ENCODE measurements at regions not wholly inside any gene's neighbourhood (a gene's known extent, or its start where the extent isn't known, plus 50 kb on each side); places are given as distances from the start of the nearest gene placed in this dataset.
"Not testable (repeated sequence)": the region's sequence is repeated elsewhere in the genome, so short reads cannot be mapped to it uniquely, and the experiment has no call there.

DNA sequence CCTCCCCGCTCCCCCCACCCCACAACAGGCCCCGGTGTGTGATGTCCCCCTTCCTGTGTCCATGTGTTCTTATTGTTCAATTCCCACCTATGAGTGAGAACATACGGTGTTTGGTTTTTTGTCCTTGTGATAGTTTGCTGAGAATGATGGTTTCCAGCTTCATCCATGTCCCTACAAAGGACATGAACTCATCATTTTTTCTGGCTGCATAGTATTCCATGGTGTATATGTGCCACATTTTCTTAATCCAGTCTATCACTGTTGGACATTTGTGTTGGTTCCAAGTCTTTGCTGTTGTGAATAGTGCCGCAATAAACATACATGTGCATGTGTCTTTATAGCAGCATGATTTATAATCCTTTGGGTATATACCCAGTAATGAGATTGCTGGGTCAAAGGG, 104.3 kb downstream of the MTPN start:
- not testable (repeated sequence) for DNase-seq

DNA sequence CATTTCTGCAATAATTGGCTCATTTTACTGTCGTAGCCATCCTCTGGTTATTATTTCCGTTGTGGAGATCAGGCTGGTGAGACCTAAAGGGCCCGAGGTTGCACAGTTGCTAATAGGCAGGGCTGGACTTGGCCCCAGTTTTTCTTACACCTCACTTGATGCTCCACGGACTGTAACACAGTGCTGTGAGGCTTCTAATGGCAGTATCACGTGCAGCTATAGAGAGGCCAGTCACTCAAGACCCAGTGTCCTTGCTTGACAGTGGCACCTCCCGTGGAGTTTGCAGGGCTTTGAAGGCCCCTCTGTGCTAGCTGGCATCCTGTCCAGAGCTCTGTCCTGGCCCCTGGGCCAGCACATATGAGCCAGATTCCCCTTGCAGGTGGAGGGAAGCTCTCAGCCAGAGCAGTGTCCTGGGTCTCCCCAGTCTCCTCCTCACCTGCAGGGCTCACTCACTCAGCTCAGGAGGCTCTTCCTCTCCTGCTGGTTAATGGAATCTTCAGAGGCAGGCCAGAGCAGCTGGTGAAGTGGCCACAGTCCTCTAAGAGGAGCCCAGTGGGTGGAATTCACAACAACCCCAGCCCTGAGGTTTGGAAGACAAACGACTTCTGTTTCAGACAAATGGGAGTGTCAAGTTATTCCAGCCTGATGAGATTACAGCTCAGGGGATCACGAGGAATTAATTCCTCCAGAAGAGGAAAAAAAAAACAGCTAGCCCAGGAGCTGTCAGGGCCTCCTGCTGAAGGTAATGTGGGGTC, 114.2 kb upstream of the FAM180A start:
- DNase-seq: no peak

DNA sequence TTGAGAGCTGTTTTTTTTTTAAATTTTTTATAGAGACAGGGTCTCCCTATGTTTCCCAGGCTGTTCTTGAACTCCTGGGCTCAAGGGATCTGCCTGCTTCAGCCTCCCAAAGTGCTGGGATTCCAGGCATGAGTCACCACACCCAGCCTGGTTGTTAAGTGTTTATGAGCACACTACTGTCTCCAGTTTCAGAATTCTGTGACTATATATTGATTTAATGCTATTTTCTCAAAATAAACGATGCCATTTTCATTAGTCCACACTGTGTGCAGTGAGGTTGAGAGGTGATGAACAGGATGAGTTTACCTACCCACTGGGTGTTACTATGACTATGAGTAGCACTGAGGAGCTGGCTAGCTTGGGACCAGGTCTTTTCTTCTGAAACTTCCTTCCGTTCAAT, 110.9 kb upstream of the FAM180A start:
- no peak for DNase-seq

DNA sequence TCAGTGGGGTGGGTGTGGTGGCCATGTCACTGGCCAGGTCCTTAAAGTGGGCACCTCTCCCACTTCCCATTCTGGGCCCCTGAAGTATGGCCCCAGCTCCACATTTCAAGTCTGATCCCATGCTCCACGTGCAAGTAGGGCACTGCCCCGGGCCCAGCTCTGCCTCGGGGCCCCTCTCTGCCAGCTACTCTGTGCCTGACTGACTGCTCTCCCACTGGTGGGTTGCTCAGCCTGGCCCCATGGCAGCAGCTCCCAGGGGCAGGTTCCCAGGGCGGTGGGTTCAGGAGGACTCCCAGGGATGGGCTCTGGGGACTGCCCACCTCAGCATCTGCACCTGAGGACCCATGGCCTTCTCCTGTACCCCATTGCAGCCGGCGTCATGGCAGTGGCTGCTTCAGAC, 110.2 kb upstream of the FAM180A start:
- no peak for DNase-seq

DNA sequence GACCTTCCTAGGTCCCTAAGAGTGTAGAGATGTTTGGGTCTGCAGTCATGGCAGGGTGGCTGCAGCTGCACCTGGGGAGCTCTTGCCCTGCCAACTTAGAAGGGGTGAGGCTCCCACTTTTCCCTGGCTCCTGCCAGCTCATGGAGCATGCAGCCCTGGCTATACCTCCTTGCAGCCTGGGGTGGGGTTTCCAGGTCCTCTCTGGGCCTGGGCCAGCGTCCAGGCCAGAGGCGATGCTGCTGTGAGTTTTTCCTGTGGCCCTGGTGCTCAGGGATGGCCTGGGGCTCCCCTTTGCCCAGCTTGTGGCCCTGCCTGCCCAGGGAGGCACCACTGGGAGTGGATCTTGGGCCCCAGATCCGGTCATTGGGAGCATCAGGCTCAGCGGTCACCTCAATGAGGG, 109.8 kb upstream of the FAM180A start:
- no peak for DNase-seq

DNA sequence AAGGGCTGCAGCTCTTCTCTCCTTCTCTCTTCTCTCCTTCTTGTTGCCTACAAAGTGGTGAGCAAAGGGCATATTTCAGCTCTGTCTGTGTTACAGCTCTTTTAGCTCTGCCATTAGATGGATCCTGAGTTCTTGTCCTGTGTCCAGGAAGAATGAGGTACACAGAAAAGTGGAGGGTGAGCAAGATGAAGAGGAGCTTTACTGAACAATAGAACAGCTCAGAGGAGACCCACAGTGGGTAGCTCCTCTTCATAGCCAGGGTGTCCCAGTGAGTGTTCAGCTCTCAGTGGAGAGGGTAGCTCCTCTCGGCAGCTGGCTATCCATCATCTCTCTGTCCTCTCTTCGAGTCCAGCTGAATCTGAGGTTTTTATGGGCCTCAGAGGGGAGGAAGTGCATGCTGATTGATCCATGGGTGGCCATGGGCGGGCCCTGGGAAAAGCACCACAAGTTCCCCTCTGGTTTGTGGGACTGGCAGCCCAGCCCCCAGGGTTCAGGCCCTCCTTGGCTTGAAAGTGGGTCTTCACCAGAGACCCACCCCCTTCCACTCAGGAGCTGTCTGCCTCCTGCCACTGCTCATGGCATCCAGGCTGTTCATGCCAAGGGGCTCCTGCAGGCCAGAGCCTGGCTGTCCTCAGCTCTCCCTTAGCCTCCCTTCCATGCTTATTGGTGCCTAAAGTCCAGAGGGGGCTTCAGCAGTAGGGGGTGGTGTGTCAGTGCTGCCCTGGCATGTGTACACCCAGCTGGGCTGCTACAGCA, 109.1 kb upstream of the FAM180A start:
- no peak for DNase-seq

DNA sequence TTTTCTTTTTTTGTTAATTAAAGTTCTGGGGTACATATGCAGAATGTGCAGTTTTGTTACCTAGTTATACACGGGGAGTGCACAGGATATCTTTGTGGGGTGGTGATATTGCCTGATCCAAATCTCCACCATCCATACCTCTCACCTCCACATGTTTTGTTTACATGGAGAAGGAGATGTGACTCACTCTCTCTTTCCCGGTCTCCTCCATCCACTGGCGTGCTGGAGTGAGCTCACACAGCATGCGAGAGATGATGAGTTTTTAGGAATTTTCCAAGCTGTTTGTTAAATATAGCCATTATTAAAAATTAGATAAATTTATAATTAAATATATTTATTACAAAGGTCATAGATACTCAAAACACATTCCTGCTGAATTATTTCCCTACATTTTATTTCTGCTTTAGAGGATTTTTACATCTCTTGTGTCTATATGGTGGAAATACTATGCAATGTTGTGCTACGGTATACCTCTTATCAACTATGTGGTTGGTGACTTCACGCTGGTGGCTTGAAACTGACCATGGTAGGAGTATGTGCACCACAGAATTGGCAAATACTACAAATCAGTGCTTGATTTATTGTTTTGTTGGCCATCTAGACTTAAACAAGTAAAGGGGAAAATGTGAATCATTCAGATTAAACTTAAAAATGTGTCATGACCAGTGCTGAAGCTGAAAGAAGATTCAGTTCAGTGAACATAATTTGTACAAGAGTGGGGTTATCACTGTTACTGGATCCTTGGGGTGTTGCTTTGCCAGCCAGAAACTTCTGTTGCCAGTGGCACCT, 107.9 kb upstream of the FAM180A start:
- DNase-seq: no peak

DNA sequence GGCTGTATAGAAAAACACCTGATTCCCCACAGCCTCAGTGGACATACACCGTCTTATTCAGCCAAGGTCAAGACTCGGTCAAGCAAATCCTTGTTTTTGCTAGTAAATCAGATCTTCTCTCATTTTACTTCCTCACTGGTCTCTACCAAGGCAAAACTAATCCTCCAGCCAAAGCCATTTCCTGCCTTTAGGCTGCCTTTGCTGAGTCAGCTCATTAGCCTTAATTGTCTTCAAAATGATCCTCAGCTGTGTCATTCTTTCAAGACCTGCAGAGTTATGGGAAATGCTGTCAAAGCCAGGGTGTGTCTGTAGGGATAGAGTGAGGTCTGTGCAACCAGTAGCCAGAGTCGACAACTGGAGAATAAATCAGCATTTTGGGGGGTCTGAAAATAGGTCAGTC, 107.2 kb upstream of the FAM180A start:
- DNase-seq: no peak

DNA sequence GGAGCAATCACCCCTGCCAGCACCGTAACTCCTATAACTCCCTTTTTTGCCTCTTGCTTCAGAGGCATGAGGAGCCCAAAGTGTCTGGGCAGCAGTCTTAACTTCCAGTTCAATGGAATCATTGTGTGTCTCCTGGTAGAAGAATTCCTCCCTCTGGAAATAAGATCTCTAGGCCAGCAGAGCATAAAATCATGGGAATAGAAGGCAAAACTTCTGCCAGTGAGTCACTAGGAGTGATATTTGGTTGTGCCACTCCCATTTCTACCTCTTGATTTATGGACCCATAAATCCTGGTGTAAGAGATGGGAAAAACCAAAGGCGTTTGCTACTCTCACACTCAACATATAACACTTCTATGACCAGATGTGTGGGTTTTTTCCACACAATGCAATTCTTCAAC, 104.9 kb upstream of the FAM180A start:
- DNase-seq: no peak

DNA sequence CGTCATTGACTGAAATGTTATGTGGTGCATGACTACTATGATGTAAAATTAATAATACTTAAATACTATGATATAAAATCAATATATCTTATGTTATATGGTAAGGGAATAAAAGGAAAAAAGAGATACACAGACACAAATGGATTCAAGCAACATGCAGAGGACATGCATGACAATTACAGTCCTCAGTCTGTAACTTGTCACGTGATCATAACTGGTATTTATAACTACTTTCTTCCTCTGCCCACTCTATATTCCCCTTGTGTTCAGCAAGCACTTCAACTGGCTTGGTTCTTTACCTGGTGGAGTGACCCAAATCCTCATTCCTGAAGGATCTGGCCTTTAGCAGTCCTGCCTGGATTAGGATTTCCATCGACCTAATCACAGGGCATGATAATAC, 104.4 kb upstream of the FAM180A start:
- DNase-seq: no peak

DNA sequence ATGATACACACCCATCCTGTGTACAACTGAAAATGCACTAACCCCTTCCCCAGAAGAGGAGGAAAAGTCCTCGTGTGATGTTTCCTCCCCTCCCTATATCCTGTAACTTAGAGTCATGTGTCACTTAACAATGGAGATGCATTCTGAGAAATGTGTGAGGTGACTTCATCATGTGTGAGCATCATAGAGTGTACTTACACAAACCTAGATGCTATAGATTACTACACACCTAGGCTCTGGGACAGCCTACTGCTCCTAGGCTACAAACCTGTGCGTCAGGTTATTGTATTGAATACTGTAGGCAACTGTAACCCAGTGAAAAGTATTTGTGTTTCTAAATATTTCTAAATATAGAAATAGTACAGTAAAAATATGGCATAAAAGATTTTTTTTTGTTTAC, 98.6 kb upstream of the FAM180A start:
- DNase-seq: no peak

DNA sequence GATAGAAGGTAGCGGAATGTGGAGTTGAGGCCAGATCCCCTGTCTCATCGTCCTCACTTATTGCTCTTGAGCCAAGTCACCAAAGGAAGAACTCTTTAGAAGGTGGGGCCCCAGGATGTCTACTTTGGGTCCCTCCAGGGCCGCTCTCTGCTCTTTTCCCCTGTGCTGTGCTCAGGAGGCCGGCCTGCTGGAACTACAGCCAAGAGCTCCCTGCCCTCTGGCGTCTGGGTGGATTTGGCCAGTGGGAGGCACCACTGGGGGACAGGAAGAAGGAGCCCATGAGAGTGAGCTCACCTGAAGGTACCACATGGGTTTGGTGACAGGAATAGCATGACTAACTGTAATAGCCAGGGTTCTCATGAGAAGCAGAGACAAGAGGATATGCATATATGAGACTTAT, 97.7 kb upstream of the FAM180A start:
- no peak for DNase-seq

DNA sequence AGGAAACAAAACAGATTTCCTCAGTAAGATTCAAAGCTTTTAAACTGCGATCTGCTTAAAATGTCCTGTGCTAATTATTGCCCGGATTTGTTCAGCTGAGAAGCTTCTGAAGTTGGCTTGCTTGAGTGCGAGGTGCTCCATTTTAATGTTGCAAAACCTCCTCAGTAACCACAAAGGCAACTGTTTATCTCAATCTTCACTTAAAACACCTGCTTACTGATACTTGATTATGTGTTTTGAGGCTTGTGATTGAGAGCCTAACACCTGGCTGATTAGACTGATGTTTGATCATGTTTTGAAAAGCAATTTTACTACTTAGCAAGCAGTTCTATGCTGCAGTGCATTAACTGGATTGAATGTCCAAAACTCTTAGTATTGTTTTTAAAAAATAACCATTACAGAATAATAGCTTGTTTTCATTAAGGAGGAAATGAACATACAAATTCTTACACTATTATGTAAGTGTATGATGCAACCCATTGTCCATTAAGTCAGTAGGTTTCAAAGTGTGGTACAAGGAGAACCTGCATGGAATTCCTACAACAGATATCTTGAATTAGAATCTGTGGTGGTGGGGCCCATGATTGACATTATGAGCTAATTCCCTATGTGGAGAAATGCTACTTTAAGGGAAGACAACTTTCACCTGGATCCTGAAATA, 96.9 kb upstream of the FAM180A start:
- no peak for DNase-seq

DNA sequence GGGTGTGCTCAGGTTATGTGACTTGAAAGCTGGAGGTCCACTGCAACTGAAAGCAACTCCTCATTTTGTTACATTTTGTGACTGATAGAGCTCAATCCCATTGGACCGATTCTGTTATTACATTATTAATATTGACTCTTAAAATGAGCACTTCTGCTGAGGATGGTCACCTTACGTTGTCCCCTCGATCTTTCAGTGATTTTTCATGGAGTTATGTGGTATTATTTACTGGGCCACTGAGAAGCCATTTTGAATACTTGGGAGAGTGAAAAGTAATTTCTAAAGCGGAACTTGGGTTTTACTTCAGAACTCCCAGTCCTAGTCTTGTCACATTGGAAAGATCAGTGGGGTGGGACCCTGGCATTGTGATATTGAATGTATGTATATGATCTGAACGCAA, 96.3 kb upstream of the FAM180A start:
- DNase-seq: no peak

DNA sequence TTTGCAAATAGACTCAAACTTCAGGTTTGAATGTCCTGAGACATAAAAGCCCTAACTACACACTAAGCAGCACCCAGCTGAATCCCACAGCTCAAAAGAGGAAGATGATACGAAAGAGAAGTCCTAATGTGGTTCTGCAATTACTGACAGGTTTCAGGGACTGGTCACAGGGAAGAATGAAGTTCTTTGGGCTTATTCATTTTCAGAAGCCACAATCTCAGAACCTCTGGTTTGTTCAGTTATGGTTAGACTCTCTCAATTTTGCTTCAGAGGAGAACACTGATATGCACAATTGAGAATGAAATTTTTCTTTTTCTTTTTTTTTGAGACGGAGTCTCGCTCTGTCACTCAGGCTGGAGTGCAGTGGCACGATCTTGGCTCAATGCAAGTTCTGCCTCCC, 94.6 kb upstream of the FAM180A start:
- no peak for DNase-seq

DNA sequence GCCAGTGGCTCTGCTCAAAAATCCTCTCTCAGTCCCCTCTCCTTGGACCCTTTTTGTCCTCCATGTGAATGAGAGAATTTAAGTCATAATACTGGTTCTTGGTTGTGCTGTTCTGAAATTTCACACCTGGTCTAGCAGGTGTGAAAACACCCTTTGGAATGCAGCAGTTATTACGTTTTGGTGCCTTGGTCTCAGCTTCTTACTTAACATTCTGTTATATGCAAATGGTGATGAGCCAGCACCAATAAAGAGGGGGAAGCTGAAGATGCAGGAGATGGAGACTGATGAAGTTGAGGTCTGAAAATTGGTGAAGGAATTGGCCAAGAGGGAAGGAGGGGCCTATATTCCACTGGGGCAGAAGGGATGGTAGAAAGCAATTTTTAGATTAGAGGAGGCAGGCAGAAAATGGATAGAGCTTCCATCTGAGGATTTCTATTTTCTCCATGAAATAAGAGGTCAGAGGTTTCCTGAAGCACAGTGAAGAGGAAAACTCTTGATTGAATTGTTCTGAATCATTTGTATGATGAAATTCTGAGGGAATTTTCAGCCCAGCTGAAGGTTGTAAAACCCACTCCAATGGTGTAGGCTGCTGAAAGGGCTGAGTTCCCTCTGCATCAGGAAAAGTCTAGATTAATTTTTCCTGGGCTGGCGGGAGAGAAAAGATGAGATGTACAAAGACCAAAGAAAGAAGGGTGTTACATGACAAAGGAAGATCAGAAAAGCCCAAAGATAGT, 94.0 kb upstream of the FAM180A start:
- DNase-seq: no peak

DNA sequence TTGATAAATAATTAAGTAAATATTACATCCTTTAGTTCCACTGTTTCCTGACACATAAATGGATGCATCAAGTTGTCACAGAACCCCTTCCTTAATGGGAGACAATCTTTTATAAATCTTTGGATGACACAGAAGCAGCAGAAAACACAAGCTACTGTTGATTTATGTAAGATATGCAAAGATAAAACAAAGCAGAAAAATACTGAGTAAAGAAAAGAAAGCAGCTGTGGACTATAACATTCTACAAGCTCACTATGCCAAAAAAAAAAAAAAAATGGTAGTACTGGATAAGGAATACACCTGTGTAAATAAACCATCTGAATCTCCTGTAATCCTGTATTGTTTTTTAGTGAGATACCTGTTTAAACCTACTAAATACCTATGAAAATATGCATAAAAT, 92.0 kb upstream of the FAM180A start:
- DNase-seq: no peak

DNA sequence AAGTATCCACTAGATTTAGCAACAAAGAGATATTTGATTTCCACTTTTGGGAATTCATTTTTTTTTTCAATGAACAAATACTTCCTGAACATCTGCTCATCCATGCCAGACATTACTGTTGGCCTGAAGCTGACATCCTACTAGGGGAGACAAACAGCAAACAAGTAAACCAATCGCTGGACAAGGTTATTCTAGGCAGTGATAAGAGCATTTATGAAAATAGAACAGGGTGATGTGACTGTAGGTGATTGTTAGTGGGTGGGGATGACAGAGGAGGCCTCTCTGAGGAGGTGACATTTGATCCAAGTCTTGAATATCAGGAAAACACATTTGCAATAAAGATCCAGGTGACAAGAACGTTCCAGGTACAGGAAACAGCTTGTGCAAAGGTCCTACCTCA, 89.1 kb upstream of the FAM180A start:
- DNase-seq: no peak

DNA sequence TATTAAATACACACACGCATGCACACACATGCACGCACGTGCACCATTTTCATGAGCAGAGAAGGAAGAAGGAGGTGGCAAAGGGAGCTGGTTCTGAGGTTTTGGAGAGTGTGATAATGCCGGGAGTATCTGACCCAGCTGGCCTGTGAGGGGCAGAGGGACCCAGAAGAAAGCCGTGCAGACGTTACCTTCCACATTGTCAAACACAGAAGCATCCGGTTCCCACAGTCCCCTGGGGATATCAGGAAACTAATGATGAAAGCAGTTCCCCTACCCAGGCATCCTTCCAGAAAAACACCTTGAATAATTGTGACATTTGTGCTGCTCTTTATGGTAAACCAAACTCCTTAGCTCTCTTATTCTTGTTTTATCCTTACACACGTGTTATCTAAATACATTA, 85.7 kb upstream of the FAM180A start:
- no peak for DNase-seq

DNA sequence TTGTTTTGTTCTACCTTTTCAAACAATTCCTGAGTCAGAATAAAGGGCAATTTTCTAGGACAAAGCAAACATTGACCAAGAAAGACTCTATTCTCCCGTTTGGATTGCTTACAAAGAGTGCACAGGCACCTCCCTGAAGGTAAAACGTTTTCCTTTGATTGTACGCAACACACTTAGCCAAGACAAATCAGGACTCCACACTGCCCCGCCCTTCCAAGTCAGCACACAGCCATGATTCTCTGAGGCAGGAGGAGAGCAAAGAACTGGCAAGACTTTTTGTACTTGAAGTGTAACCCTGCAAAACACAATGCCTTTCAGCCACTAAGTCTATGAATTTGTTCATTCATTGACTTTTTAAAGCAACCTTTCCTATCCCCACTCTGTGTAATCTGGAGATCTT, 85.0 kb upstream of the FAM180A start:
- no peak for DNase-seq

DNA sequence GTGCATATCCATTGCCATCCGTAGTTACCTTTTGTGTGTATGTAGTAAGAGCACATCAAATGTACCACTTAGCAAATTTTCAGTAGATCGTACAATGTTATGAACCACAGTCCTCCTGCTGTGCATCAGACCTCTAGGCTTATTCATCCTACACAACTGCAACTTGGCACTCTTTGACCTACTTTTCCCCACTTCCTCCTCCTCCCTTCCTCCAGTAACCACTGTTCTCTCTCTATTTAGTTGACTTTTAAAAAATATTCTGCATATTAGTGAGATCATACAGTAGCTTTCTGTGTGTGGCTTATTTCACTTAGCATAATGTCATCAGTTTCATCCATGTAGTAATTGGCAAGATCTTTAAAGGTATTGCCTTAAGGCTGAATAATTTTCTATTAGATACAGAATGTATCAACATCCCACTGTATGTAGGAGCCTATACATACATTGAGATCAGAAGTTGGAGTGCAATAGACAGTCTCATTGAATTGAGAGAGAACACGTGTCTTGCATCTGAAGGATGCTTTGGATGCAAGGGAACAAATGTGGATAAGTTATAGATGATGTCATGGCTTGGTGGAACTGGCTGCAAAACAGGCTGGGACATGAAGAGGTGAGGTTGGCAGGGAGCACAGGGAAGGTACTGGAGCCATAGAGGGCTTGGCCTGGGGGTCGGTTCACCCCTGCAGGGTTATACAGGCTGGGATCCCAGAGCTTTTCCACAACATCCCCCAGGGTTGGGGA, 83.0 kb upstream of the FAM180A start:
- DNase-seq: no peak

DNA sequence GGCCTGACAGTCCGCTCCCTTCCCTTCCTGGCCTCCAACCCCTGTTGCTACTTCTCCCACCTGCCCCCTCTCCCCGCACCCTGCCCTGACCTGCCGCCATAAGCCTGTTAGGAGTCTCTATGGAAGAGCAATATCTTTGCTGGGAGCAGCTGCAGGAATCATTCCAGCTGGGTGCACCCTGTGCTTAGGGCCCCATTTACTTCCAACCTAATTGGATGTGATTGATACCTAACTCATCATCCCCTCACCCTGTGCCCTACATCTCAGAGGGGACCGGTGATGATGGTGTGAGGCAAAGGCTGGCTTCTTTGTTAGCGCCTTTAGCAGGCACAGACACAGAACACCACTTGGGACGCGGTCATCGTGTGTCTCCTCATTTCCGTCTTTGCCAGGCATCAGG, 80.0 kb upstream of the FAM180A start:
- no peak for DNase-seq

Data from NCI-H345 (cell line).